Urothelium cell line (cell line): ENCODE measurements at regions not wholly inside any gene's neighbourhood (a gene's known extent, or its start where the extent isn't known, plus 50 kb on each side); places are given as distances from the start of the nearest gene placed in this dataset.

ENCODE experiments used
- DNase-seq: peaks from one replicate; pipeline ENCODE4 v3.0.0; 2011; ENCODE audit warnings: low spot score, mixed read lengths
- FAIRE-seq: peaks from 2 replicates; lab custom pipeline; 2011; peaks lifted over from hg19 to GRCh38; lab: Jason Lieb, UNC

DNA sequence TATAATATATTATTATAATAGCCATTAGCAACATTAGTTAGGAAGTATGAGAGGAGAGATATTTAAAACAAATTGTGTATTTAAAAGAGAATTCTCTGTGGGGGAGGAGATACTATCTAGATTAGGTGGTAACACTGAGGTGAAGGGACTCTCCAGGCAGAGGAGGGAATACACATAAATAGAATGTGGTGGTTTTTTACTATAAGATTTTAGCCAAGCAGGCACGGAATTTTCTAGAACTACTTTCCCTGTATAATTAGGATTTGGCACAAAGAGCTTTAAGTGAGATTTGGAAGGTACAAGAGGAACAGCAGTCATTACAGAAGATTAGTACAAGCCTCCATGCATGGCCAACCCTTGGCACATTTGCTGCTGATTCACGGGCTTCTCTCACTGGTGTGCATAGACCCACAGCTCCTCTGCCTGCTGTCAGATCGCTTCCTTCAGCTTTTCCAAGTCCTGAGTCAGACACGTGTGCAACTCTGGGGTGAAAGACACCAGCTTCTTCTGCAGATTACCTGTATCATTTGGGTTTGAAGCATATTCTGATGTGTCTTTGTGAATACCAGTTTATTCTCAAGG, 685.5 kb downstream of the KCTD8 start:
- FAIRE-seq (no peak), DNase-seq (no peak)

DNA sequence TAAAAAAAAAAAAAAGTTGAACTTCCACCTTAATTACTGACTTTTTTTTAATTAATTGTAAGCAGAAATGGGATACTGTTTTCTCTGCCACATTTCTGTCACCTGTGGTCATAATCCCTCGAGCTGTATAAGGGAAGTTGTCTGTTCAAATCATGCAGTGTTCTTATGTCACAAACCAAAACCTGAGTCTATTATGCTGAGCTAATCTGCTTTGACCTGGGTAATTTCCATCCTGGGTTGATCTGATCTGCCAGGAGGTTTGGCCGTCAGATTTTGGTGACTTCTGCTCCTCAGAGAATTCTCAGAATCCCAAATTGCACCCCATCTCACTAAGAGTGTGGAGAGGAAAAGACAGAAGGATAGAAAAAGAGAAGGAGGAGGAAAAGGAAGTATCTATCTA, 683.1 kb downstream of the KCTD8 start:
- FAIRE-seq (no peak), DNase-seq (no peak)

DNA sequence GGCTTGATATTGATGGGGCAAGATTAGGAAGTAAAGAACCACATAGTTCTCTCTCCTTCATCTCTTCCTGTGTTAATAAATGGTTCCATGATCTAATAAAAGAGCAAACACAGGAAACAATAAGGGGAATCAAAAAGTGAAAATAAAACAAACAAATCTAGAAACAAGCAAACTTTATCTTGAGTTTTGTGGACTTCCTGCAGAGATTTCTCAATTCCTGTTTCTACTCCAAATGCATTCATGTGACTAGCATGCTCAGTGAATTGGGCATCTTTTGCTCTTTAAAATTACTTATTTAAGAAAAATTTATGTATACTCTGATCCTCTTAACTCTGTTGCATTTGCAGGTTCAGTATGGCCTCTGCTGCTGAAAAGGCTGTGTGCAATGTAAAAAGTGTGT, 682.0 kb downstream of the KCTD8 start:
- no peak for DNase-seq
- no peak for FAIRE-seq

DNA sequence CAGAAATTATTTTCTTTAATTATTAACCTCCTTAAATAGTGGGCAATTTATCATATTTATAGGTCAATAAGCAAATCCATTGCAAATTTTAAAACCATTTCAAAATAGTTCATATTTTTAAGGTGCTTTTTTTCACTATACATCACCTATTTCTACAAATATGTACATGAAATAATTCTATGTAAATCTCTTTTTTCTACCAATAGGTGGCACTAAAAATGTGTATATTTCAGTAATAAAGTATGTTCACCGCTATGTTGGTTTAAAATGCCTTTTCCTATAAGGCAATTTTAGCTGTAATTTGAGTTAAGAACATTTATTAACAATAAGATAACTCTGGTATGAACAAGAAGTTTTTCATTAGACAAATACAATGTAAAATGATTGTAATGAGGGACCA, 672.2 kb downstream of the KCTD8 start:
- DNase-seq (peak; percentile 4), FAIRE-seq (no peak)

DNA sequence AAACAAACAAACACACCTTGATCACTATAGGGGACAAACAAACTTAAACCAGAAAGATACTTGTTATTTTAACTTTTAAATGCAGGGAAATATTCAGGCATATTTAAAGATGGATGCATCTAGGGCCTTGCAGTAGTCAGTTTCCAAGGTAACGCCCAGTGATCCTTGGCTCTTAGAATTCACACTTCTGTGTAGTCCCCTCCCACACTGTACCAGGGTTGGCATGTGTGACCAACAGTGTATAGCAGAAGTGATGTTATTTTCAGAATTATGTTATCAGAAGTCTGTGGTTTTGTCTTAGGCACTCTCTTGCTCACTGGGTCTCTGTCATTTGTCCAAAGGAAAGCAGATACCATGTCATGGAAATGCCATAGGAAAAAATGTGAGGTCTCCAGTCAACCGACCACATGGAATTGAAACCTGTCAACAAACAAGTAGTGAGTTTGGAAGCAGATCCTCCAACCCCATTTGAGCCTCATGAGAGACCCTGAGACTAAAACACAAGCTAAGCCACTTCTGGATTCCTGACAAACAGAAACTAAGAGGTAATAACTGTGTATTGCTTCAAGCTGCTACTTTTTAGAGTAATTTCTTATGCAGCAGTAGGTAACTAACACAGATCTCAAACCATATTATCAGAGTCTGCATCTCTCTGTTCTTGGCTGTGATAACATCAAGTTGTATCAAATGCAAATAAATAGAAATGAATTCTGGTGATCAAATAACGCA, 670.3 kb downstream of the KCTD8 start:
- no peak for FAIRE-seq

DNA sequence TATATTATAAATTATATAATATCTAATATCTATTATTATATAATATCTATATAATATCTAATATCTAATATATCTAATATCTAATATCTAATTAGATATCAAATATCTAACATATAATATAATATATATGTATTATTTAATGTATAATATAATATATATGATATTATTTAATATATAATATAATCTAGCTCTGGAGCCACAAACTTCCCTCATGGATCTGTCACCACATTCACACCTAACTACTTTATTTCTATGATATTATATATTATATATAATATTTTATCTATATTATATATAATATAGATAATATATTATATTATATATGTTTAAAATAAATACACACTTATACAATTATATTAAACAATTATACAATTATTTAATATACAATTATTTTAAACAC, 667.5 kb downstream of the KCTD8 start:
- no peak for DNase-seq
- no peak for FAIRE-seq

More for the DNA sequence above, 670.3 kb downstream of the KCTD8 start:
- DNase-seq: no peak

DNA sequence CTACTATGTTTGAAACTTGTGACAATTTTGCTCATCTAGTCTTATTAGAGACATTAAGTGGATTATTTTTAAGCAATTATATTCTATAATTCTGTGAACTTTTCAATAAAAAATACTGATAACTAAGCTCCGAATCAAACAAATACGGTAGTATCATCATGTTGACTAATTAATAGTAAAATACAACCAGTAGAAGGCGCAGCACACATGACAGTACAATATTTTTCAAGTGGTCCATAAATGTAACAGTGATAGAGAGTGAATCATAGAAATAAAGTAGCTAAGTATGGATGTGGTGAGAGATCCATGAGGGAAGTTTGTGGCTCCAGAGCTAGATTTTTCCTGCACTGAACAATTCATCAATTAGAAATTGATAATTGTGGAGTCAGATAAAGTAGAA, 666.2 kb downstream of the KCTD8 start:
- FAIRE-seq: no peak
- peak; percentile 7 for DNase-seq

DNA sequence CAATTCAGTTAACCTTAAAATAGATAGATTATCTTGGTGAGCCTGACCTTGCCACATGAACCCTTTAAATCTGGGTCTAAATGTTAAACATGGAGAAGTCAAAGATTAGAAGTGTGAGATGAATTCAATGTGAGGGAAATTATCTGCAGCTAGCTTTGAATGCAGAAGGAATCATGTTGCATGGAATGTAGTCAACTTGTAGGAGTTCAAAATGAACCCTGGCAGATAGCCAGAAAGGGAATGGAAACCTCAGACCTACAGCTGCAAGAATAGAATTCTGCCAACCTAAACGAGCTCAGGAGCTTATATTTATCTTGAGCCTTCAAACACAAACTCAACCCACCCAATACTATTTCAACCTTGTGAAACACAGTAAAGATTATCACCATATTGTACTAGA, 632.5 kb downstream of the KCTD8 start:
- FAIRE-seq (no peak), DNase-seq (peak; percentile 4)

DNA sequence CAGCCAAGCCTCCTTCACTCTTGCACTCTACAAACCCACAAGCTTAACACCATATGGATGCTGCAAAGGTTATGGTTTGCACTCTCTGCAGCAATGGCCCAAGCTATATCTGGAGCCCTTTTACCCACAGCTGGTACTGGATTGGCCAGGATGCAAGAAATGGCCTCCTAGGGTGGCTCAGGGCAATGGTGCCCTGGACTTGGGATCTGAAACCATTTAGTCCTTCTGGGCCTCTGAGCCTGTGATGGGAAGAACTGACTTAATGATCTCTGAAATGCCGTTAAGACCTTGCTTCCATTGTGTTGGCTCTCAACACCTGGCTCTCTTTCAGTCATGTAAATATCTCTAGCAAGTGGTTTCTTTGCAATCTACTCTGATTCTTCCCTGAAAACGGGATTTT, 626.0 kb downstream of the KCTD8 start:
- no peak for DNase-seq
- no peak for FAIRE-seq

DNA sequence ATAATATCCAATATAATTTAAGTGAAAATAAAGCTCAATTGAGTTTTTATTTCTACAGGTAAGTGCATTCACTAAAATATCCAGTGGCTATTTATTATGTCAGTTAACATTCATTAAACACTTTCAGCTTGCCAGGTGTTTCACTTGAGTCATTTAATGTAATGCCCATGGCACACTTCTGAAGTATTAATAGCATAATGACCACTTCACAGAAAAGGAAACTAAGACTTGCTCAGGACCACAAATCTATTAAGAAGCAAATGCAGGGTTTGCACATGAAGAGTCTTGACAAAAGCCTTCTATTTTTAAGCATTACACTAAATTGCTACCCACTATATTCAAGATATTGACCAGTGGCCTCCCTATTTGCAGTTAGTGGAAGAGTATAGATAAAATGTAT, 612.7 kb downstream of the KCTD8 start:
- FAIRE-seq: no peak
- no peak for DNase-seq

DNA sequence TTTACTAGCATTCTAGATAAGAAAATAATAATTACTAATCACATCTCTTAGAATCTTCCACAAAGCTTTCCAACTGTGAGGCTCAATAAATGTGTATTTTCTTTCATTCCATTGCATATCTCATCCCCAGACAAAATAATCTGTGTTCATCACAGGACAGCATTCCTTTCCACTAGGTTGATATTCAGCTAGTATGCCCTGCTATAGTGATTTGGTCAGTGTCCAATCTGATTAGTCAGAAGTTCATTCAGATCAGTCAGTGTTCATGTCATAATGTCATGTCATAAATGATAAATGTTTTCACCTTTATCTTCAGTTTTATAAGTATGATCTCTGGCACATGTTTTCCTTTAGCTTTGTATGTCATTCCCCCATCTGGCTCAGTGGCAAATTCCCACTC, 611.4 kb downstream of the KCTD8 start:
- FAIRE-seq: no peak

DNA sequence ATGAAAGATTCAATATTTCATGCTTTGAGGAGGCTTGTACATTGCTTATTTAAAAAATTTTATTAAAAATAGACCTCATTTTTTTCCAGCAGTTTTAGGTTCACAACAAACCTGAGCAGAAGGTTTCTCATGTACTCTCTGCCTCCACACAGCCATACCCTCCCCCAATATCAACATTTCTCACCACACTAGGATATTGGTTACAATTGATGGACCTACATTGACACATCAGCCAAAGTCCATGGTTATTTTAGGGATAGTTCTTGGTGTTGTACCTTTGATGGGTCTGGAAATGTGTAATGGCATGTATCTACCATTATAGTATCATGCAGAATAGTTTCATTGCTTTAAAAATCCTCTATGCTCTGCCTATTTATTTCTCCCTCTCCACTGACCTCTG, 611.0 kb downstream of the KCTD8 start:
- DNase-seq: no peak
- no peak for FAIRE-seq

More for the DNA sequence above, 611.4 kb downstream of the KCTD8 start:
- no peak for DNase-seq

DNA sequence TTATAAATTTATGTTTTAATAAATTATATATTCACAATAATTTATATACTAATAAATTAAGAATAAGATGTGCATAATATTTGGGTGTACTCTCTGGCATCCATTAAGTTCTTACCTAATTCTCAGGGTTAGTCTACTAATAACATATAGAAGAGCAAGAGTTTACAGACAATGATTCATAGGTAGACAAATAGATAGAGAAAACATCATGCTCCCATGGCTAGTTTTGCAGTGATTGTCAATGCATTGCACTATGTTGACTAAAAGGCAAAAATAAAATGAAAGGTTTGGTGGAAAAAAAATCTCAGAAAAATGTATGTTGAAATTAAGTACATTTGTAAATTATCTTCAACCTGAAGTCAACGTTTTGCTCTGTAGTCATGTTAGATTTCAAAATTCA, 606.0 kb downstream of the KCTD8 start:
- no peak for DNase-seq
- FAIRE-seq: no peak

DNA sequence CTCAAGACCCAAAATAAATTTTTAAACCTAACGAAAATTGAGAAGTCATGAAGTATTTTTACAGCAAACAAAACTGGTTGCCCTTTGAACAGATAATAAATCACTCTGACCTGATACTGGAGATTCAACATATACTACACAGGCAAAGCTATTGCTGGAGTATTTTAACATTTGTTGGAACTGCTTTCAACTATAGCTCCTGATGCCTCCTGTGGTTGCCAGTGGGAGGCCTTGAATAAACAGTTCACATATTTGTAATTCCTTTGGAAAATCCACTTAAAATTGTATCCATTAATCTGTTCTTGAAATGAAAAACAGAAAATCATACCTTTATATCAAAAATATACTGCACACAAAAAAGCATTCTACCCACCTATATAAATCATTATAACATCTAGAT, 605.1 kb downstream of the KCTD8 start:
- FAIRE-seq: no peak
- peak; percentile 43 for DNase-seq

DNA sequence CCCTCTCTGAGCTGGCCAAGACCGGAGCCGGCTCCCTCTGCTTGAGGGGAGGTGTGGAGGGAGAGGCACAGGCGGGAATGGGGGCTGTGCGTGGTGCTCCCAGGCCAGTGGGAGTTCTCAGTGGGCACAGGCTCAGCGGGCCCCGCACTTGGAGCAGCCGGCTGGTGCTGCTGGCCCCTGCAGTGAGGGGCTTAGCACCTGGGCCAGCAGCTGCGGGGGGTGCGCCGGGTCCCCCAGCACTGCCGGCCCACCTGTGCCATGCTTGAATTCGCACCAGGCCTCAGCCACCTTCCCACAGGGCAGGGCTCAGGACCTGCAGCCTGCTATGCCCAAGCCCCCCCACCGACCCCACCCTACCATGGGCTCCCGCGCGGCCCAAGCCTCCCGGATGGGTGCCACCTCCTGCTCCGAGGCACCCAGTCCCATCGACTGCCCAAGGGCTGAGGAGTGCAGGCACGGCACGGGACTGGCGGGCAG, 602.5 kb downstream of the KCTD8 start:
- no peak for DNase-seq
- no peak for FAIRE-seq

DNA sequence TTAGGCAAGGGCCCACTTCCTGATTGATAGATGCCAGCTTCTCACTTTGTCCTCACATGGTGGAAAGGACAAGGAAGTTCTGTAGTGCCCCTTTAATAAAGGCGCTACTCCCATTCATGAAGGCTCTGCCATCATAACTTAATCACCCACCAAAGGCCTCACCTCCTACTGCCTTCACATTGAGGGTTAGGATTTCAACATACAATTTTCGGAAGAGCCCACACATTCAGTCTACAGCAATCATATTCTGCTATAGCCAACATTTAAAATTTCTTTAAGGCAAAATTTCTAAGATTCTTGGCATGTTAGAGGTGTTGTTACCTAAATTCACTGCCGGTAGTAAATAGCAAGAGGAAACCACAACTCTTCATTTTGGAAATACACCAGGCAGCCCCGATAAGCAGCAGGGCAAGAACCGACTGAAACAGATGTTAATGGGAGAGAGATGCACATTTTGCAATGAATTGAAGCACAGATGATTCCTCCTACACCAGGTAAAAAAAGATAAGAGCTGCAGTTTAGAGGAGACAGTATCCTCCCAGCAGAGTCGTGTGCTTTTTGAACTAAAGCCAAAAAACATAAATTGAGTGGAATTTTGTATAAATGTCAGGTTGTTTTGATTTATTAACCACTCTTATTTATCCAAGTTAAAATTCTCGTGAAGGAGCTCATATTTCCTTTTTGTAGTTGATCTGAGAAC, 594.9 kb downstream of the KCTD8 start:
- FAIRE-seq (no peak), DNase-seq (peak; percentile 16)

DNA sequence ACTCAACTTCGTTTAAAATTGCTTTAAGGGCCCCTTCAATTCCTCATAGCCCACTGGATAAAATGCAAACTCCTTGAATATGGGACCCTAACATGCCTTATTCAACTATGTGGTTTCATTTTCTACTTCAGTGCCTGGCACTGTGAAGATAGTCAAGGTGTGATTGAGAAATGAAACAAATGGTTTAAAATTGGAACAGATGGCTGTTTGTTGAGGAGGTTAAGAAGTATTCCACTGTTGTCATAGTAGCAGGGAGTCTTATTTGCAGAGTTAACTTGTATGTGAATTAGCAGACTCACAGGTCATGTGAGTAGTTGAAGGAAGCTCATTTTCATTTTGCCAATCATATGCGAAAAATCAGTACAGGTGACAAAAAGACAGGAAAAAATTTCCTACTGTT, 593.3 kb downstream of the KCTD8 start:
- no peak for DNase-seq

DNA sequence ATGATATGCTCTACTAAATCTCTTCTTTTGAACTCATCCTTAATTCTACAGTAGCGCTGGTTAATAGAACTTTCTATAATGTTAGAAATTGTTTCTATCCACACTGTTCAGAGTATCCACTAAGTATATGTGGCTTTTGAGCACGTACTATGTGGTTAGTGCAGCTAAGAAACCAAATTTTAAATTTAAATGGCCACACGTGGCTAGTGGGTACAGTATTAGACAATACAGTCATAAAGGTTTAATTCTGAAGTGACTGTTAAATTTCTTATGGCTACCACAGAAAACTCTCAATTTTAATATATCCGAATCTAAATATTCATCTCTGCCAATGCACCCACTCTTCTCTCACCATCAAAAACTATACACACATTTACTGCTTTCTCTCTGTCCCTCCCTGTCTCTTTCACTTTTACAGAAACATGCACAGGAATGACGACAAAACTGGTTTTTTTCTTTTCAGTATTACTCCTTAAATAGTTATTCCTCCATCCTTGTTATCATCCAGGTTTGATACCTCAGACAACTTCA, 583.9 kb downstream of the KCTD8 start:
- DNase-seq (no peak), FAIRE-seq (no peak)

More for the DNA sequence above, 593.3 kb downstream of the KCTD8 start:
- no peak for FAIRE-seq

DNA sequence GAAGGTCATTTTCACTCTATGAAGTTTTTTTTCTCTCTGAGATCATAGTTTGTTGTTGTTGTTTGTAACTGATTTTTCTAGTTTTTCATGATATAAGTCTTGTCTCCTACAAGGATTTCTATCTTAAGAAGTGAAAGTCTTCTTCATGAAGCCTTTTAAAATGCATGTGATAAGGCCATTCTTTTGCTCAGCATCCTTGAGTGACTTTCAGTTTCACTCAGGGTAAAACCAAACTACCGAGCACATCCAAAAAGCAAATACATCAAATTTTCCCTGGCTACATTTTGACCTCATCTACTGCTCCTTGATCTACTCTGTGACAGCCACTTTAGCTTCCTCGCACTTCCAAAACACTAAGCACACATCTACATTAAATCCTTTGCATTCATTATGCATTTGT, 580.7 kb downstream of the KCTD8 start:
- no peak for DNase-seq
- FAIRE-seq: no peak

DNA sequence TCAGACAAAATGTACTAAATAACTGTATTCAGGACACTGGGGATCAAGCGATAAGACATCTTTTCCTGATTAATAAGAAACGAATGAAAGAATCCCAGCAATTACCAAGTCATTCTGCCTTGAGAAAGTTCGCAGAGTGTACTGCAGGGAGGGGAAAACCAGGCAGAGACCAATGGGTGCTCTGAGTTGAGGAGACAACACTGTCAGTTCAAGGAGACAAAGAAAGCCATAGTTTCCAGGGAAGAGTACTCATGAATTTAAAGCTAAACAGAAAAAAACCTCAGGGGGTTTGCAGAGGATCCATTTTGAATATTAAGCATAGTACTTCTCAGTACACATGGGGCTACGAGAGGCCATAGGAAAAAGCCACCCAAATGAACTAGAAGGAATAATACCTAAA, 573.0 kb downstream of the KCTD8 start:
- DNase-seq (no peak), FAIRE-seq (no peak)

DNA sequence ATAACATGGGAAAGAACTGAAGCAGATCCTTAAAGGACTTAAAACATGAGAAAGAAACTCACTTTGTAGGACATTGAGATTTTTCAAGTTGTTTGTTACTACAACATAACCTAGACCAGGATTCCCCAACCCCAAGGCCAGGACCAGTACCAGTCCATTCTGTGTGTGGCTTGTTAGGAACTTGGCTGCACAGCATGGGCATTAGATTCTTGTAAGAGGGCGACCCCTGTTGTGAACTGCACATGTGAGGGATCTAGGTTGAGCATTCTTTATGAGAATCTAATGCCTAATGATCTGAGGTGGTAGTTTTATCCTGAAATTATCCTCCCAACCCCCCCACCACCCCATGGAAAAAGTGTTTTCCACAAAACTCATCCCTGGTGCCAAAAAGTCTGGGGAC, 566.1 kb downstream of the KCTD8 start:
- no peak for FAIRE-seq
- DNase-seq: no peak

DNA sequence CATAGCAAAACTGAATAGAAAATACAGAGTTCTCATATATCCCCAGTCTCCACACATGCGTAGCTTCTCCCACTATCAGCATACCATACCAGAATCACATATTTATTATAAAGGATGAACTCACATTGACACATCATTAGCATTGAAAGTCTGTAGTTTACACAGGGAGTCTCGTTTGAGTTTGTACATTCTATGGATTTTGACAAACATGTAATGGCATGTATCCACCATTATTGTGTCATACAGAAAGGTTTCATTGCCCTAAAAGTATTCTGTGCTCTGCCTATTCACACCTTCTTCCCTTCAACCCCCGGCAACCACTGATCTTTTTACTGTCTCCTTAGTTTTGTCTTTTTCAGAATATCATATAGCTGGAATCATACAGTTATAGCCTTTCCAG, 562.4 kb downstream of the KCTD8 start:
- DNase-seq (no peak), FAIRE-seq (no peak)
